ENCODE measurements at regions not wholly inside any gene's neighbourhood (a gene's known extent, or its start where the extent isn't known, plus 50 kb on each side); places are given as distances from the start of the nearest gene placed in this dataset.

- no peak overlapping the region for H3K4me3 ChIP-seq (ENCODE audit: low read depth, low read length)
- DNase-seq (ENCODE audit: low read depth) = no peak
- no peak for TF ChIP-seq CTCF (IDR thresholded peaks at IDR 0.05; ENCODE audit: insufficient read depth, low read depth, low read length)
Observed at GRCh38 chr11:92867913-92868619, 101.4 kb upstream of the MTNR1B start.

GRCh38 chr11:92869716-92870115 is 99.7 kb upstream of the MTNR1B start:
- no peak for DNase-seq (ENCODE audit: low read depth)
- no peak for TF ChIP-seq CTCF (IDR thresholded peaks at IDR 0.05; ENCODE audit: insufficient read depth, low read depth, low read length)
- no peak overlapping the region for H3K4me3 ChIP-seq (ENCODE audit: low read depth, low read length)

GRCh38 chr11:92870196-92870832 is 99.1 kb upstream of the MTNR1B start:
- no peak for DNase-seq (ENCODE audit: low read depth)
- no peak for TF ChIP-seq CTCF (IDR thresholded peaks at IDR 0.05; ENCODE audit: insufficient read depth, low read depth, low read length)
- H3K4me3 ChIP-seq (ENCODE audit: low read depth, low read length) = no peak overlapping the region

GRCh38 chr11:92873551-92873950 is 95.9 kb upstream of the MTNR1B start:
- no peak for DNase-seq (ENCODE audit: low read depth)
- TF ChIP-seq CTCF (IDR thresholded peaks at IDR 0.05; ENCODE audit: insufficient read depth, low read depth, low read length) = no peak
- H3K4me3 ChIP-seq (ENCODE audit: low read depth, low read length) = no peak overlapping the region

GRCh38 chr11:92875473-92875872 is 94.0 kb upstream of the MTNR1B start:
- no peak for TF ChIP-seq CTCF (IDR thresholded peaks at IDR 0.05; ENCODE audit: insufficient read depth, low read depth, low read length)
- DNase-seq (ENCODE audit: low read depth) = no peak
- no peak overlapping the region for H3K4me3 ChIP-seq (ENCODE audit: low read depth, low read length)

- no peak overlapping the region for H3K4me3 ChIP-seq (ENCODE audit: low read depth, low read length)
- TF ChIP-seq CTCF (IDR thresholded peaks at IDR 0.05; ENCODE audit: insufficient read depth, low read depth, low read length) = no peak
- DNase-seq (ENCODE audit: low read depth) = no peak
Observed at GRCh38 chr11:92879086-92879485, 90.4 kb upstream of the MTNR1B start.

Data from fibroblast of villous mesenchyme (primary cell).